Lung (tissue), 11 donors: ENCODE measurements at regions not wholly inside any gene's neighbourhood (a gene's known extent, or its start where the extent isn't known, plus 50 kb on each side); places are given as distances from the start of the nearest gene placed in this dataset.

Source experiments
- ATAC-seq: fragments of 200-7000 bp; cut with Tn5 transposase; one replicate; pipeline ENCODE4 v1.9.1; 2020; ENCODE audit warnings: moderate number of reproducible peaks; ENCODE audit not compliant: insufficient read depth, low FRiP score
- DNase-seq, 3 donors: peaks; one replicate each; pipeline ENCODE4 v3.0.0-alpha.2; 2013 to 2017
- H3K27ac ChIP-seq, 2 donors: one replicate each; pipeline ENCODE4 v1.5.1; 2013; ENCODE audit warnings: mild to moderate bottlenecking in 2 of 2, moderate library complexity in 2 of 2, control low read depth in 1 of 2, inconsistent platforms in 1 of 2, low read depth in 1 of 2, low read length in 1 of 2
- H3K27me3 ChIP-seq, 3 donors: one replicate each; pipeline ENCODE4 v1.5.1; 2013; ENCODE audit warnings: low read length in 2 of 3; ENCODE audit not compliant: control insufficient read depth in 3 of 3, insufficient read depth in 3 of 3
- H3K36me3 ChIP-seq, 4 donors: one replicate each; pipeline ENCODE4 v1.5.1; 2013; ENCODE audit warnings: low read length in 4 of 4, mild to moderate bottlenecking in 1 of 4, moderate library complexity in 1 of 4; ENCODE audit not compliant: control insufficient read depth in 4 of 4, insufficient read depth in 4 of 4
- H3K4me1 ChIP-seq, 5 donors: one replicate each; pipeline ENCODE4 v1.5.1; 2013; ENCODE audit warnings: low read length in 5 of 5, mild to moderate bottlenecking in 2 of 5, moderate library complexity in 1 of 5; ENCODE audit not compliant: control insufficient read depth in 5 of 5, insufficient read depth in 5 of 5
- H3K4me3 ChIP-seq: one replicate; pipeline ENCODE4 v1.5.1; 2013; ENCODE audit warnings: mild to moderate bottlenecking, control low read depth, moderate library complexity
- H3K9ac ChIP-seq, 2 donors: one replicate each; pipeline ENCODE4 v1.5.1; 2013; ENCODE audit warnings: low read length in 2 of 2, control low read depth in 1 of 2; ENCODE audit not compliant: insufficient read depth in 1 of 2
- H3K9me3 ChIP-seq, 4 donors: one replicate each; pipeline ENCODE4 v1.5.1; 2013; ENCODE audit warnings: low read length in 3 of 4, mild to moderate bottlenecking in 1 of 4, moderate library complexity in 1 of 4; ENCODE audit not compliant: control insufficient read depth in 4 of 4, insufficient read depth in 3 of 4
- CTCF ChIP-seq: IDR thresholded peaks from 2 replicates; pipeline ENCODE4 v1.5.1; 2012; ENCODE audit warnings: mild to moderate bottlenecking; ENCODE audit errors: control extremely low read depth, extremely low read depth
- WGBS, 2 donors: extraction: QIAGEN DNeasy Blood & Tissue Kit; methylation state at CpG; one replicate each; pipeline ENCODE4 v1.1.7; 2013; 5-methylcytosine and 5-hydroxymethylcytosine counted together
- donor health status: control.
- donor health status: control.
- donor health status: Bipolar disorder and iron deficiency.
- donor health status: healthy.
- donor health status: DM: yes; HTN: yes; CAD: no.

DNA sequence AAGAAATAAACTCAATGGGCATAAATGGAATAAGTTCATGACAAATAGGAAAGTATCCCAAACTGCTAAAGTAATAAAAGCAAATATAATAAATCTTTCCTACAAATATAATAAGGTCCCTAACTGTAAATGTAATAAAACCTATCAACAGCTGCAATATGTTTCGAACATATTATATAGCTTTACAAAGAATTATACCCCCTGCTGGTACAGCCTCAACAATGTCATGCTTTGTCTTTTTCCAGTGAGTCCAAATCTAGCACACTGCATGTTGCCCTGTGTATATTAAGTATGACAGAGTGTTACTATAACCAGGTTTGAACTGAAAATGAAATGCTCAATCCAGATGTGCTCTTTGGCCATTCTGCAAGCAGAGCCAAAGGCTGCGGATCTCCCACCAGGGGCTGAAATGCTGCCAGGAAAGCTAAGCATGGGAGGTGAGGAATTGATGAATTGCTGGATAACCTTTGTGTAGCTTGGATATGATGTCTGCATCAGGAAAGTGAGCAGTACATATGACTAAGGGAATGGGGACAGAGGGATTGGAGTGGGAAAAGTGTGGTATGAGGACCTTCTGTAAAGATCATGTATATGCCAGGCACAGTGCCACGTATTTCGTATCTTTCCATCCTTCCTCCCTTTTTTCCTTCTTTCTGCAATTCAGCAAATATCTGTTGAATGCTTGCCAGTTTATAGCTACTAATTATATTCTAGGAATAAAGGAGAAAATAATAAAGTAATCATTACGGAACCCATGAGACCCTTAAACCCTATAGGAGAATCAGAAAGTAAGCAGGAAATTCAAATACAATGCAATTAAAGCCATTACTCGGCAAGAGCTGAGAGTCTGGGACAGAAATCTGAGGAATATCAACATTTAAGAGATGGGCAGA lies 954.6 kb upstream of the LCORL start:
- H3K27ac ChIP-seq: no peak overlapping the region
- H3K27me3 ChIP-seq: no peaks in the 10 kb centered on the region
- no peaks in the 10 kb centered on the region for H3K9me3 ChIP-seq
- H3K9ac ChIP-seq: no peak overlapping the region
- DNase-seq (peak; percentile 24 to 57 (median 55)), ATAC-seq (no peak)
- H3K4me1 ChIP-seq: peaks cover 0 to 5% (median 0%) of the 10 kb centered on the region in 5 donors
- no peak for TF ChIP-seq CTCF
- WGBS, 2 donors: 80 to 85% methylated on average over 6 of the region's 6 CpGs
- no peak overlapping the region for H3K4me3 ChIP-seq
- H3K36me3 ChIP-seq: no peaks in the 10 kb centered on the region

- Histone ChIP-seq H3K9me3 (no peaks in the 10 kb centered on the region), H3K4me1 (peaks cover 0 to 5% (median 0%) of the 10 kb centered on the region in 5 donors), H3K4me3 (no peak overlapping the region), H3K9ac (no peak overlapping the region), H3K27me3 (no peaks in the 10 kb centered on the region), H3K36me3 (no peaks in the 10 kb centered on the region), H3K27ac (no peak overlapping the region)
- peak in 2 of 3 donors; percentile 54 to 64 for DNase-seq
- WGBS, 2 donors: 64 to 68% methylated on average over 1 of the region's 1 CpG
- no peak for TF ChIP-seq CTCF
- no peak for ATAC-seq
These were observed 951.7 kb upstream of the LCORL start for GRCh38 chr4:18973296-18973695.

- H3K4me1 ChIP-seq: peaks cover 0 to 4% (median 0%) of the 10 kb centered on the region in 5 donors
These were observed 940.3 kb upstream of the LCORL start for GRCh38 chr4:18961879-18962278.

More at GRCh38 chr4:18961879-18962278, 940.3 kb upstream of the LCORL start:
- Histone ChIP-seq H3K27ac (no peak overlapping the region), H3K36me3 (no peaks in the 10 kb centered on the region), H3K4me3 (no peak overlapping the region), H3K9me3 (no peaks in the 10 kb centered on the region), H3K9ac (no peak overlapping the region), H3K27me3 (no peaks in the 10 kb centered on the region)
- no peak for TF ChIP-seq CTCF
- no peak for DNase-seq
- no peak for ATAC-seq
